GM19193 (cell line): ENCODE measurements at regions not wholly inside any gene's neighbourhood (a gene's known extent, or its start where the extent isn't known, plus 50 kb on each side); places are given as distances from the start of the nearest gene placed in this dataset.

ENCODE experiments used
- POLR2A ChIP-seq: IDR thresholded peaks from 4 replicates; pipeline ENCODE4 v1.6.1; 2011; ENCODE audit not compliant: insufficient read depth, insufficient read length; ENCODE audit errors: extremely low read depth

DNA sequence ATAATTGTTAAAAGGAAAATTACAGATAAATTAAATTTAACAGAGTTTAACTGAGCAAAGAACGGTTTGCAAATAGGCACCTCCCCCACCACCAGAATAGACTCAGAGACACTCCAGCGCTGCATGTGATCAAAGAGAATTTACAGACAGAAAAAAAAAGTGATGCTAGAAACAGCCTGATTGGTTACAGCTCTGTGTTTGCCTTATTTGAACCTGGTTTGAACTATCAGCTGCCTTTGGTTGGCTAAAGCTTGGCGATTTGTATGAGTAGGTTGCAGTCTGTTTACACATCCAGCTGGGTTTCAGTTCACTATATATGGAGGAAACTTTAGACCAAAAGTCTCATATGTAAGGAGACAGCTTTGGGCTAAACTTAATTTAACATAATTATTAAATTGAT is 249.1 kb downstream of the ENC1 start:
- TF ChIP-seq POLR2A: no peak

DNA sequence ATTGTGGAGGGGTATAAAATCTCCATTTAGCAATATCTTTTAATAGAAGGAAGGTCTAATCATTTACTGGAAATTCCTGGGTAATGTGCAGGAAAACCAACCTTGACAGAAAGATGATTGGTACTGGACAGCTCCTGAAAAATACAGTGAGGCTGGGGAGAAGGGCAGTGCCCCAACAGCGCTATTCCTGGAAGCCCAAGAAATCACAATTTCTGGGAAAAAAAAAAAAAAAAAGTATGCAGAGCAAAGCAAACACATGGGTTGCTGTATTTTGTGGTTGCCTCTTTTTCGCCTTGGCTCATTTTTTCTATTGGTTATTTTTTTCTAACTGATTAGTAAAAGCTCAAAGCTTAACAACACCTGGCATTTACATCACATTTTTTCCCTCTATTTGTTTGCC is 249.7 kb downstream of the ENC1 start:
- no peak for TF ChIP-seq POLR2A

DNA sequence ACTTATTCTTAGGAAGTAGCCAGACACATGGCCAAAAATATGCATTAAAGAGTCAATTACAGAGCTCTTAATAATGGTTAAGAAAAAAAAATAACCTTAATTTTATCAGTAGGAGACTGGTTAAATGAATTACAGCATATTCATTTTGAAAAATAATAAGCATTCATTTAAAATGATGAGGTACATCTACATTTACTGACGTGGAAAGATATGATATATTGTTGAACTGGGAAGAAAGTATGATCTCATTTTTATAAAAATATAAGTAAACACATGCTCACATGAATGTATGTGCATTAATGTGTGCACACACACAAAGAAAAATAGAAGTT is 250.3 kb downstream of the ENC1 start:
- TF ChIP-seq POLR2A: no peak

DNA sequence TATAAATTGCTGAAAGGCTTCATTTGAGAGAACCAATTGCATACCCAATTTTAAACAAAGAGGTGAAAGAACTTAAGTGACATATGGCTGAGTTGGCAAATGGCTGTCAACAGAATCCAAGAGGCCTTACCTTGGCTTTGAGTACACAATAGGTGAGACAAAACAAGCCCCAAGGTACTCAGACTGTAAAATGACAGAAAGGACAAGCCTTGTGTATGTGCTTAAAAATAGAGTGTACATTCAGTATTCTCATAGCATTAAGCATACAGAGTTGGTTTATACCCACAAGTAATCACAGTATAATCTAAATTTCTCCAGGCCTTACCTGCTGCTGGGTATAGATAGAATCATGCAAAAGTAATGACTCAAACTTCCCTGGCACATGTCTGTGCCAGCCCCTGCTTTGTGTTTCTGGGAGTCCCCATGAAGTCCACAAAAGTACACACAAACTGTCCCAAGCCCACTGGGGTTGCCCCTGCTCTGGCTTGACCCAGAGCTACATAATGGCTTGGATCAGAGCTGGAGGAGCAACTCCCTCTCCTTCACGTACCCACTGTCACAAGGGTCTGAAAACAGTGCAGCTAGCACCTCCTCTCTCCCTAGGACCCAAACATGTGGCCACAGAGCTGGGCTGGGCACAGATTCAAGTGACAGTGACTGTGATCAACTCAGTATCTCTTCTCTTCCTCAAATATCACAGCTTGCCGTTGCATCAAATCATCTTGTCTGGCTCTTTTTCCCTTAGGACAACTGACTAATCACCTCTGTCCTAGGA is 250.8 kb downstream of the ENC1 start:
- TF ChIP-seq POLR2A: no peak

DNA sequence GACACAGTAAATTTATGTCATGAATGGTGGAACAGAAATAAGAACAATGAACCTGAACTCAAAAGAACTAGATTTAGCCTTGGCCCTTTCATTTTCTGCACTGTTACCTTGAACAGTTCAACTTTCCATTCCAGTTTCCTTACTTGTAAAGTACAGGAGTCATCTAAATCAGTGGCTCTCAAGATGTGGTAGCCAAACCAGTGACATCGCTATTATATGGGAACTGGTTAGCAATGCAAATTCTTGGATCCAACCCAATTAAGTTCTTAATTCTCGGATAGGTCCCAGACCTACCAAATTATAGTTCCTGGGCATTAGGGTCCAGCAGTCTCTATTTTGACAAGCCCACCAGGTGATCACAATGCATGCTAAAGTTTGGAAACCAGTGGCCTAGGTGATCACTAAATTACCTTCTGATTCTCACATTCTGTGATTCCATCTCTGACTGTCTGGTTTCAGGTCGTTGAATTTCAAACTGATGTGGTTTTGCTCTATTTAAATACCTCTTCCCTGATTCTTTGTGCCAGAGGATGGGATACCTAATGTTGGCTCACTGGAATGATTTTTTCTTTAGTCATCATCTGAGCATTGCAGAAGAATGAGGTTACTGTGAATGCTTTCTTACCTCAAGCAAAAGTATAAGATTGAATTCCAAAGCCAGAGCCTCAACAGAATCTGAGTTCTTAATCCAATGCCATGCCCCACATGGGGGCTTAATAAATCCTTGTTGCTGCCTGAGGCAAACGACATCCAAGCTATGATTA is 253.8 kb downstream of the ENC1 start:
- no peak for TF ChIP-seq POLR2A

DNA sequence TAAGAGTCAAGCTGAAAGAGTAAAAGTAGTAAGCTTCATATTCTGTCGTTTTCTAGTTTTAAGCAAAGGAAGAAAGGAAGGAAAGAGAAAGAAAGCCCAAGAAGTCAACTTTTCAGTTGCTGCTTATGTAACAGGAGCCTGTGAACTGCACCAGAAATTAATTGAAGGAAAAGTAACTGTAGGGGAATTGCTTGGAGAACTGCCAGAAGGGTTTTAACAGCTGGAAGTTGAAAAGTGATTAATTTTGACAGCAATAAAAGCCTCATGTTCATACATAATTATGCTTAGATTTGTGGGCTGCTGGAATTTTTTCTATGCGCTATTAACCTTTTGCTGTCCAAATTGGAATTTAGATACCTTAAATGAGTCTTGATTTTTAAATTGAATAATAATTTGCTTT is 255.7 kb downstream of the ENC1 start:
- no peak for TF ChIP-seq POLR2A

DNA sequence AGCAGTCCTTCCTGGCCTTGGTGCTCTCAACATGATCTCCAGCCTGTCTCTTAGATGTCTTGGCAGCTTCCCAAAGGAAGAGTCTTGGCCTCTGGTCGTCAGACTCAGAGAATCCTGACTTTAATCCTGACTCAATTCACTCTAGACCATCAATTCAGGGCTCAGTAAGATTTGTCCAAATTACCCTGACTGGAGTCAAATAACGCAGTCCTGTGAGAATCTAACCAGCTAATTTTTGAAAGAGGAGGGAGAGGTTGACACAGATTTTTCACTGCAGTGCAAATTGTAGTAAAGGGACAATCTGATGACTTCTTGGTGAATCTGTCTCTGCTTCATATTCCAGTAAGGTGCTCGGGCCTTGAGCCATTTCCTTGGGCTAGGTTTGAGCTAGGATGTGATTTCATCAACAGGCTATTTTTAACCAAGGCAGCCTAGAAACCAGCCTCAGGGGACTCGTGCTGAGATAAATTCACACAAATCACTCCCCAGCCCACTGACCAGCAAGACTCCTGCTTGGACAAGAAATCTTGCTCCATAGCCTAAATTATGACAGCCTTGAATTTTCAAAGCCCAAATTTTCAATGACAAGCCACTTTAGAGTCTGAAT is 257.4 kb downstream of the ENC1 start:
- no peak for TF ChIP-seq POLR2A

DNA sequence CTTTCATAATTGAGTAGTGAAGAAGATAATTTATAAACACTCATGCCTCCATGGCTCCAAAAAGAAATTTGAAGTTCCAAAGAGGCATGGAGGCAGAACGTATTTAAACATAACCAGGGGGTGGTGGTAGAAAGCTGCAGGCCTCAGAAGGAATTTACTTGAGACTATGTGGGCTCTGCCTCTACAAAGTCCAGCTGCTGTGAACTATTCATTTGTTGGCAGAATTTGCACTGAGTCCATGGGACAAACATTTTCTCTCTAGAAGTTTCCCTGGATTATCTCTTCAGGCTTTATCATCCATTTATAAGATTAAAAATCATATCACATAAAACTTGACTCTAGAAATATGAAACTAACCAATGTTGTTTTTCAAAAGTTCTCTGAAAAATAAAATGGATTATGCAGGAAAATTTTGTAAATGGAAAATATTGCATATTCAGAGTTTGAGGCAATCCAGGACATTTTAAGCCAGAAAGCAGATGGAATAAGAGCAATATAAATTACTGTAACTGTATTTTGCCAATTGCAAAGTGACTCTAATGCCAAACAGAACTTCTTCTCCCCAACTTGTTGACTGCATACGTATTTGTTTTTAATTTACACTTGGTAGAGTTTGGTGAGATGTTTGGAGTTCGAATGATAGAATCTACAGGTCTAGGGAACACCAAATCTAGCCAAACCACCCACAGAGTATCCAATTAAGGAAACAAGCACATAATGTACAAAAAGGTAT is 258.2 kb downstream of the ENC1 start:
- TF ChIP-seq POLR2A: no peak

DNA sequence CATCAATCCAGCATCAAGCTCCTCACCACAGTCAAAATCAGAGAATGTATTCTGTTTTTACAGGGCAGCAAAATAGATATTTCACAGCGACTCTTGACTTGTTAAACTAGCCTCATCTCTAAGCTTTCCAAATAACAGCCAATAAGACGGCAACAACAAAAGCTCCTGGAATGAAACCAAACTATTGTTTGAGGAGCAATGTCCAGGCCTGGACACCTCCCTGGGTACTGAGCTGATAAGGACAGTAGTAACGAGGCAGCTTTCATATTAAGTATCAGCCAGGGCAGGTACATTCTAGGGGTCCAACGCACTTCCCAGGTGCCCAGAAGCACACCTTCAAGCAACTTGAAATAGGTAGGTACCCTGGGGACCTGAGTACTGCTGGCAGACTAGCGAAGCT is 260.3 kb downstream of the ENC1 start:
- no peak for TF ChIP-seq POLR2A

DNA sequence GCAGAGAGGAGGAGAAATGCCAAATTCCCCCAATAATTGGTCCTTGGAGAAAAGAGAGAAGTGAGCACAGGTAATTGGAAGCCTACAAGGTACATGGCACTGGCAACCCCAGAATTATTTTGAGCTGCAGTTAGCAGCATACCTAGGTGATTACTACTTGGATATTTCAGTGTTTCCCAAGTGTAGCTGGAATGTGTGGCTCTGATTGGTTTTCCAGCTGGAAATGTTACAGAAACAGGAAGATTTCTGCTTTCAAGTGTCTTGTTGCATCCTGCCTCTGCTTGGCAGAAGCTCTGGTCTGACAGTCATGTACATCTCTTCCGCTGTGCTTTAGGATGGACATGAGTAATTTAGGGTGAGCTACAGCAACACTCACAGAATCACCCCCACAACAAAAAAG is 262.1 kb downstream of the ENC1 start:
- TF ChIP-seq POLR2A: no peak

DNA sequence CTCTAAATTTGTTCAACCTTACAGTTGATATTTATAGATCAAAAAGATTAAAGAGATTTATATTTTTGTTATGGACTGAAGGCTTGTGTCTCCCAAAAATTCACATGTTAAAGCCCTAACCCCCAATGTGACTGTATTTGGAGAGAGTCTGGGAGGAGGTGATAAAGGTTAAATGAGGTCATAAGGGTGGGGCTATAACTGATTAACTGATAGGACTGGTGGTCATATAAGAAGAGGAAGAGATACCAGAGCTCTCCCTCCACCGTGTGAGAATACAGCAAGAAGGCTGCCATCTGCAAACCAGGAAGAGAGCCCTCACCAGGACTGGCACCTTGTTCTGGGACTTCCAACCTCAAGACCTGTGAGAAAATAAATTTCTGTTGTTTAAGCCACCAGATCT is 264.3 kb downstream of the ENC1 start:
- no peak for TF ChIP-seq POLR2A

DNA sequence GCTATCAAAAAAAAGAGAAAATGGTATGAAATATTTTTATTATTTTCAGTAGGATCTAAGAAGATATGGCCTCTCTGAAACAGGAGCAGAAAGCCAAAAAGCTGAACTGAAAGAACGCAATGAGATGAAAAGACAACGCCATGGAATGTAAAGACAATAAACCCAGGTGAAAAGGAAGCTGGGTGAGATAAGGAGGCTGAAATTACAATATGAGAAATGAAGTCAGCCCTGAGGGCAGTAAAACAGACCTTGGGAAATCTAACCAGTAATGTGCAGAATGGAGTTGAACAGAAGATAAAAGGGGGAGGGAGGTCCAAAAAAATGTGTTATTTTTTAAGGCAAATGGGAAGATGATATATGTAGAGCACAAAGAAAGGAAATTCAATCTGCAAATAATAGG is 265.3 kb downstream of the ENC1 start:
- no peak for TF ChIP-seq POLR2A

DNA sequence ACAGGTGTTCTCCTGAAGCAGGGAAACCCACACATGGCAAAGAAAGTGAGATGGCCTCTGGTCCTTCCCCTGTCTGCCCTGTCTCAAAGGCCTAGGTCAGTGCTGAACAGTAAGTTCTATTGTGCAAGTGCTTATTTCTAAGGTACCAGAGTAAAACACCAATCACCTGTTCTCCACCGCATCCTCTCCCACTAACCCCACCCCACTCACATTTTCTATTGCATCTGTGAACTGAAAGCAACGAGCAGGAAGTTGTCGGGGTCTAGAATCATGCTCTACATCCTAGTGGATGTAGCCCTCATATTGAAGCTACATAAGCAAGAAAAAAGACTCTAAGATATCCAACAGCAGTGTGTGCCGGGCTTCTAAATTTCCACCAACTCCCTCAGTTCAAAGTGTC is 265.9 kb downstream of the ENC1 start:
- no peak for TF ChIP-seq POLR2A

DNA sequence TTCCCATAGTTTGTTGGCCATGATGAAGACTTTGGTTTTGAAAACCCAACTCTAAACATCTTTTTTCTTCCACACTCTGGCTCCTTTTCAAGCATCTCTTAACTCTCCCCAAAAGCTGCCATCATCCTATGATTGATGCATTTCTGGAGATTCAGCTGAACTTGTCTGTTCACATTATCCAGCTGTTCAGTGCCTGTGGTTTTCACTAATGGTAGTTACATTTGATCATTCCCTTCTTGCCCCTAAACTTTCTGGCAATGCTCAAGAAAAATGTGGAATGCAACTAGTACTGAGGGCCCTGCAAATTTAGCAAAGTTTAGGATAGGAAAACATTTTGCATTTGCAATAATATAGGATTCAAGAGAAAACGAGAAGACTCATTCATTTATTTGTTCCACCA is 267.5 kb downstream of the ENC1 start:
- no peak for TF ChIP-seq POLR2A

DNA sequence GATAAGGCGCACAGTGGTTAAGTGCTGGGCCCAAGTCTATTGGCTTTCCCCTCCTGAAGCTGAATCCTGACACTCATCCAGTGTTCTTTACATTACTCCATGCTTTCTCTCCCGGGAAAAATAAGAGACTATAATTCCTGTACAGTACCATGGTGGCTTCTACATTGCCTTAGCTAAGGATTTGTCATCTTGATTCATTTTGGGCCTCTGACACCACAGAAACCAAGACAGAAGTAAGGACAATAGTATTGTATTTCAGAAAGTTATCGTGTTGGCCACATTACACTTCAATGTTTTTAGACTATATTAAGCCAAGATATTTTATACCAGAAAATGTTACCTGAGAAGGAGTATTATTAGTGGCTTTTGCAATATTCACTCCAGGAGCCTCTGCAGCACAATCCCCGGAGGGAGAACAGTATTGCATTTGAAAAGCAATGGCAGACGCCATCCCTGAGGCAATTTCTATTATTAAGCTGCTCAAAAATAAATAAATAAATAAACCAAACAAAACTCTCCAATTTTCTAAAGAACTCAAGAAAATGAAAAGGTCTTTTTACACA is 267.9 kb downstream of the ENC1 start:
- no peak for TF ChIP-seq POLR2A
